Putamen (tissue), 1 donor: ENCODE measurements at regions not wholly inside any gene's neighbourhood (a gene's known extent, or its start where the extent isn't known, plus 50 kb on each side); places are given as distances from the start of the nearest gene placed in this dataset.
"Not testable (repeated sequence)": the region's sequence is repeated elsewhere in the genome, so short reads cannot be mapped to it uniquely, and the experiment has no call there.

Experiments
- DNase-seq: peaks from one replicate; pipeline ENCODE4 v3.0.0-alpha.2; 2016; ENCODE audit warnings: low spot score

DNA sequence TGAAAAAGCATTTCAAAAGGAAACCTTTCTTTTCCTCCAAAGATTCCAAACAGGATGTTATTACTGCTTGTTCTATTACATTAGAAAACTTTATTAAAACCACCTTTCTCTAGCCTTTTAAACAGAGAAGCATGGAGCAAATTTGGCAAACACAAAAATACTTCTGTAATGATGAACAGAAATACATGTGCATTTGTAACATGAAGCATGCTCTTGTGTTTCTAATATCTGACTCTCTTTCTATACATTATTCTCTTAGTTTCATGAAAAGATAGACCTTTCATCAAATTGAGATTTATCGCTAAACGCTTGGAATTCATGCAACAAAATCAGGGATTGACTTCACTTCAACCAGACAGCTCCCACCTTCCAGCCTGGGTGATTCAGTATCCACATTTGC, 152.8 kb upstream of the IRS2 start:
- DNase-seq = no peak

DNA sequence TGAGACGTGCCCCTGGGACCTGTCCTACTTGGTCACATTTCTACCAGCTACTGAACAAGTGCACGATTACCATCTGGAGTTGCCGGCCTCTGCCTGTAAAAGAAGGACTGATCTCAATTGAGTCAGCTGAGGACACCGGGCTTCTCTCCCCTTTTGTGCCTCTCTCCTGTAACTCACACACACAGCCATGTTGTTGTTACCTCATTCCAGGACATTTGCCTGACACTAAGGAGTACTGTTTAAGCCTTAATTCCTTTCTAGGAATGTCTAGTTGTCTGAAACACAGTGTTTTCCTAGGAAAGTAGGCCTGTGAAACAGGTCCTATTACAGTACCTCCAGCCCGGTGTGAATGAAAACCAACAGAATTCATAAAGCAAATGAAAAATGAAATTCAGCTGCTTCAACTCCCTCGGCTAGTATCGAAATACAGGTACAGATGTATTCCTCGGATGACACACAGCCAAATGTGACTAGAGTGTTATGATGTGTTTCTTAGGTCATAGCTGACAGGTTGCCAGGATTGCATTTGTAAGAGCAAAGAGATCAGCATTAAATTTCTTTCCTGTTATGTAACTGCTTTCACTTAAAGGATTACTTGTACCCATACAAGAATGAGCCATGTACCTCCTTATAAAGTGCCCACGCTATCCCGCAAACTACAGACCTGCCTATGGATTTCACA, 152.0 kb upstream of the IRS2 start:
- no peak for DNase-seq

DNA sequence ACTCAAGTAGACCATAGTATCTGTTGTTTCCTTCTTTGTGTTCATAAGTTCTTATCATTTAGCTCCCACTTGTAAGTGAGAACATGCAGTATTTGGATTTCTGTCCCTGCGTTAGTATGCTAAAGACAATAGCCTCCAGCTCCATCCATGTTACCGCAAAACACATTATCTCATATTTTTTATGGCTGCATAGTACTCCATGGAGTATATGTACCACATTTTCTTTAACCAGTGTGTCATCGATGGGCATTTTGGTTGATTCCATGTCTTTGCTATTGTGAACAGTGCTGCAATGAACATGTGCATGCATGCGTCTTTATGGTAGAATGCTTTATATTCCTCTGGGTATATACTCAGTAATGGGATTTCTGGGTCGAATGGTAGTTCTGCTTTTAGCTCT, 148.1 kb upstream of the IRS2 start:
- not testable (repeated sequence) for DNase-seq

DNA sequence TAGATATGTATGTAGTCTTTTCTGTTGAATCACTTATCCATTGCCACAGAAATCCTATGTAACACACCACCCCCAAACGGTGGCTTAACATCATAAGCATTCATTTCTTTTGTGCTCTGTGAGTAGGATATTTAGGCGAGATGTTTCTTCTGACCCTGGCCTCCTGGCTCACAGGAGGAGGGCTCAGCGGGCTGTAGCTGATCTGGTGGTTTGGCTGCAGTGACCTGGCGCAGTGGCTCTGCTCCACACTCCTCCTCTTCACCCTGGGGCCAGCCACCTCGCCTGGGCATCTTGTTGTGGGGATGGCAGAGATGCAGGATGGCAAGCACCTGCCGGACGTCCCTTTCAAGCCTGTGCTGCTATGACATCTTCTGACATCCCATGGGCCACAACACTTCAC, 147.1 kb upstream of the IRS2 start:
- DNase-seq = no peak

DNA sequence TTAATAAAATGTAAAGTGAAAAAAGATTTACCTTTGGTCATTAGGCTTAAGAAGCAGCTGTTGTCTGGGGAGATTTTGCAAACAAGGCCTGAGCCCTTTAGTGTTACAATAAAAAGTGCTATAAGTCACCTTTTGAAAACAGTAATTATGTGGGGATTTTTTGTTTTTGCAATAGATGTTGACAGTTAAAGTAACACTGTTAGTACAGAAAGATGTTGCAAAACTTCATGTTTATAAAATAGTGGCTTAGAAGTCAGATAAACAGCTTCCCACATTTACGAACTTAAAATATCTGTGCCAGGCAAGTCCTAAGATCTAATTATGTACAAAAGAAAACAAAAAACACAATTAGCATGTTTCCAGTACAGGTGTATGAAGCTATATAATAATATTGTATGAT, 138.0 kb upstream of the IRS2 start:
- no peak for DNase-seq

- no peak for DNase-seq
Observed at GRCh38 chr13:109922518-109922917, 136.1 kb upstream of the IRS2 start.

DNA sequence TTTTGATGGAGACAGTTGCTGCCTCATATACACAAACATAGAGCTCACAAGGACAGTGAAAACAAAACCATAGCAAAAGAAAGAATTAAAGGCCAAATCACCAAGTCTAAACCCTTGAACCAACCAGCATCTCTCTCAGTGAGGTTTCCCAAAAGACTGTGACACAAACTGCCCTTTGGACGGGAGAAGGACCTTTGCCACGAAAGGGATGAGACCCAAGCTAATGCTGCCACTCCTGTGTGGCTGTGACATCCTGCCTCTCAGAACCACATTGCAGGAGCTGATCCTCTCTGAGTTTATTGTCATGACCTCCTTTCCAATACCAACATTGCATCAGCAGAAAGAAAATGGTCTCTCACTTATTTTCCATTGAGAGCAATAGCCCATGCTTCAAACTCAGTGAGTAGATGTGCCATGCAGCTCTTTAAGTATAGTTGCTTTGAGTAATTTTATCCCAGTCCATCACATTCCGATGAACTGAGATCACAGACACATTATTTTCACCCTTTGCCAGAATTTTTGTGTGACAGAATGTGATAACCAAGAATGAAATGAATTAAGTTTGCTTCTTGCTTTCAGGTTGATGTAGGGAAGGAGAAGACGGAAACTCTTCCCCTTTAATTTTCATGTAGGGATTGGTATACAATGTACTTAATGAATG, 133.5 kb upstream of the IRS2 start:
- DNase-seq = no peak

- peak; percentile 3 for DNase-seq
Observed at GRCh38 chr13:109918179-109918711, 131.9 kb upstream of the IRS2 start.

- DNase-seq = no peak
Observed at GRCh38 chr13:109917422-109917821, 131.0 kb upstream of the IRS2 start.

DNA sequence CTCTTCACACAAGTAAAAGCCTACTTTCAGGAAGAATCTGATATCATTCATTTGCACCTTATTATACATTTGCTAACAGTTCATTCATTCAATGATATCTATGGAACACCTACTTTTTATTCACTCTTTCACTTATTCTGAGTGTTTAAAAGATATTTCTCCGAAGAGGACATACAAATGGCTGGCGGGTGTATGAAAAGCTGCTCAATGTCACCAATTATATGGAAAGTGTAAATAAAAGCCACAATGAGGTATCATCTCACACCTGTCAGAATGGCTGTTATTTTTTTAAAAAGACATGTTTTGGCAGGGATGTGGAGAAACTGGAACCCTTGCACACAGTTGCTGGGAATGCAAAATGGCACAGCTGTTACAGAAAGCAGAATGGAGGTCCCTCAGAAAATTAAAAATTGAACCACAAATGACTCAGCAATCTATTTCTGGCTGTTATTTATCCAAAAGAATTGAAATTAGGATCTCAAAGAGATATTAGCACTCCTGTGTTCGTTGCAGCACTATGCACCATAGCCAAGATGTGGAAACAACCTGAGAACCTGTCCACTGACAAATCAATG, 127.6 kb upstream of the IRS2 start:
- no peak for DNase-seq

GRCh38 chr13:109913186-109913585, 126.8 kb upstream of the IRS2 start:
- no peak for DNase-seq

DNA sequence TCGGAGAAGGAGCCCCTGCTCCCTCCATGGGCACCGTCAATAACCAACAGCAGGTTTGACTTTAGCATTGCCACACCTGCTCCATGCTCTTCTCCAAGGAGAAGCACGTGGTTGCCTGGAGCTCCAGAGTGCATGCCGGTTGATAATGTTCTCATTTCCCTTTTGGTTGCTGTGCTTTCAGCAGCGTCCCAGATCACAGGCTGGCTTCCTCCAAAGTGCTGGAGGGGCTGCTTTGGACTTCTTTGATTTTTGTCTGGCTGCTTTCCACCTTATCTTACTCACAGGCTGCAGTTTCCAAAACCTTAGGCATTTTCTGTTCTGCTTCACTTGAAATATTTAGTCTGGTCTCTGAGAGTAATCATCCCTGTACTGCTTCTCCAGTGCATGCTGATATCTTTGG, 123.8 kb upstream of the IRS2 start:
- no peak for DNase-seq

DNA sequence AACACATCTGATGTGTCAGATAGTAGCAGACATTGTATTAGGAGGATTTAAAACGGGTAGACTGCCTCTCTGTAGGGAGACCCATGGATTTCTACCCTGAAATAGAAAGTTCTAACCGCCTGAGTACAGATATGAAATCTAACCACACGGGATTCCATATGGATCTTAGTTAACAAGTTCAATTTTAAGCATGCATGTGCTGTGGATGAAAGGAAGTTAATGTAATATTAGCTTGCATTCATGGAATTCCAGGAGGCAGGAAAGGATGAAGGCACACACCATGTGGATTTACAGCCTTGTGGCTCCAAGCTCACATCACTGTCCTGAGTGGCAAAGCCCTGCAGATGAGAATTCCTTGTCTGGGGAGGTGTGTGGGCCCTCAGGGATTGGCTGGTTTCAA, 120.6 kb upstream of the IRS2 start:
- DNase-seq = no peak

GRCh38 chr13:109904218-109904617, 117.8 kb upstream of the IRS2 start:
- no peak for DNase-seq

DNA sequence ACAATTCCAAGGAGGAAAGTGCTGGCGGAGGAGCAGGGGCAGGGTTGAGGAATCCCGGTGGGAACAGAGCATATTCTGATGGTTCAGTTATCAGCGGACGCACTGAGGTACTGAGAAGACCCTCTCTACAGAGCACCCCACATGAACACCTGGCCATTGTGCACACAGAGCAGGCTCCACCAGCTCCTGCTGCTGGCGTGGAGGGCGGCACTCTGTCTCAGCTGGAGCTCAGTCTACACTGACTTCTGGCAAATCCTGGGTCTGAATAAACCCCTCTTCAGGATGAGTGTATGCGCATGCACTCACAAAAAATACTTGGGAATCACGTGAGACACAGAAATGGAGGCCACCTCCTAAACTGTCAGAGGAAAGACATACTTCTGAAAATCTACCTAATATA, 114.4 kb upstream of the IRS2 start:
- no peak for DNase-seq

DNA sequence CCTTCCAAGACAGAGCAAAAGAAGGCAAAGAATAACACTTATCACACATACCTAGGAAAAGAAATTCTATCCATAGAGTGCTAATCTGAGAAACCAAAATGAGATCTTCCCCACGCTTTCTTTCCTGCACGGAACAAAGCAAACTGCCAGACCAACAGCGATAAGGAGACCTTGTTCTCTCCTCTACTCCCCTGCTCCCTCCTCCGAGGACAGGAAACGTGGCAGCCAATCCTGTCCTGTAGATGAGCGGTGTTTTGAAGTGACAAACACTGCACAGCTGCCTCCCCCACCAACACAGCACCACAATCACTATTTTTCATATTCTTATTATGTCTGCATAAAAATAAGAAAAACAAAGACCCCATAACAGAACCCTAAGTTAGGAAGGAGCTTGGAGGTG, 113.9 kb upstream of the IRS2 start:
- no peak for DNase-seq

GRCh38 chr13:109899748-109900147, 113.4 kb upstream of the IRS2 start:
- DNase-seq = no peak

DNA sequence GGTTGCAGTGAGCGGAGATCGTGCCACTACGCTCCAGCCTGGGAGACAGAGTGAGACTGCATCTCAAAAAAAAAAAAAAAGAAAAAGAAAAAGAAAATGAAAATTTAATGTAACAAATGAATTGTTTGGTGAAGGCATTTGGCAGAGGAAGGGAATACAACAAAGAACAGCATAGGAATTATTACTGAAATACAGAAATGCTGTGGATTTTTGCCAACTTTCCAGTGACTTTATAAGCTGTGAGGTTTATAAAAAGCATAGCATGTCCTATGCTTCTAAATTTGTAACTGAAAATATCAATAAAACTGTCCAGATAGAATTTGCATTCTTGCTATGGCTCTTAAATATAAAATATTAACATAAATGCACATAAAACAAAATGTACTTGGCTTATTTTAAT, 112.9 kb upstream of the IRS2 start:
- DNase-seq = no peak

GRCh38 chr13:109897988-109898624, 111.7 kb upstream of the IRS2 start:
- DNase-seq = no peak

DNA sequence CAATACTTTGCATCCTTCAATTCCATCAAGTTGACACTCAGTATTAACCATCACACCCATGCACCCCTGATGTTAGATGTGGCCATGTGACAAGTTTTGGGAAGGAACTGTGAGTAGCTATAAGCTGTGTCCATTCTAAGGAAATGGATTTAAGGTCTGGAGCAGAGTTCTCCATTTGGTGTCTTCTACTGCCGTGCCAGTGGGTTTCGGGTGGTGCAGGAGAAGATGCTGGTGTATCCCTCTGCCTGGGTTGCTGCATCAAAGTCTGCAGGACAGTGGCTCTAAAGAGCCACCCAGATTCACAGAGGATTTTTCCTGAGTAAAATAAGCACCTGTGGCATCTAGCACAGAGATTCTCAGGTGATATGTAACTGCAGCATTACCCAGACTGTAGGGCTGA, 105.7 kb upstream of the IRS2 start:
- no peak for DNase-seq

DNA sequence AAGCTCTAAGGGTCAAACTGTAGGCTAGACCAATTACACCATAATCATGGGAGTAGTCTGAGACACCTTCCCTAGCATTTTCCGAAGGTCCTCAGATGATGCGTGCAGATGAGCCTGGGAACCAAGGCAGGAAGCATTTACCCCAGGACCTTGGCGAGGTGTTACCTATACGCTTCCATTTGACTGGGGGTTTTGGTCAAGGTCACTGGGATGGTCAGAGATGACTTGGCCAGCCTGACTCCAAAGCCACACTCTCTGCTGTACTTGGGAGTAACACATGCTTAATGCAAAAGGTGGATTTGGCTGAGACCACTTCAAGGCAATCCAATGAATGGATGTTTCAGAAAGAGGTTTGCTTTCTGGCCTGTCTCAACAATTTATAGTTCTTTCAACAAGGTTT, 98.9 kb upstream of the IRS2 start:
- DNase-seq = no peak

GRCh38 chr13:109884462-109884861, 98.1 kb upstream of the IRS2 start:
- no peak for DNase-seq
